Vagina (tissue), 2 donors: ENCODE measurements at regions not wholly inside any gene's neighbourhood (a gene's known extent, or its start where the extent isn't known, plus 50 kb on each side); places are given as distances from the start of the nearest gene placed in this dataset.

Source experiments
- DNase-seq, 2 donors: peaks; one replicate each; pipeline ENCODE4 v3.0.0-alpha.2; 2017; ENCODE audit errors: extremely low spot score in 2 of 2
- H3K27ac ChIP-seq: fragments of 200-600 bp; sonication (generic); one replicate; pipeline ENCODE4 v1.5.1; 2019
- H3K27me3 ChIP-seq: fragments of 200-600 bp; sonication (generic); one replicate; pipeline ENCODE4 v1.5.1; 2019
- H3K36me3 ChIP-seq, 2 donors: fragments of 200-600 bp; sonication (generic); one replicate each; pipeline ENCODE4 v1.5.1; 2017 to 2019
- H3K4me1 ChIP-seq: fragments of 200-600 bp; sonication (generic); one replicate; pipeline ENCODE4 v1.5.1; 2019
- H3K4me3 ChIP-seq, 2 donors: fragments of 200-600 bp; sonication (generic); 1 replicate in 1 of 2; 2 replicates in 1 of 2; pipeline ENCODE4 v1.5.1; 2016 to 2019
- H3K9me3 ChIP-seq: fragments of 200-600 bp; sonication (generic); one replicate; pipeline ENCODE4 v1.5.1; 2019
- CTCF ChIP-seq, 3 experiments: fragments of 450-650 bp in 2 of 3; fragments of 200-600 bp in 1 of 3; sonication (generic) in 1 of 3; IDR thresholded peaks; one replicate each; pipeline ENCODE4 v1.5.1; 2017 to 2019; ENCODE audit warnings: antibody characterized with exemption in 3 of 3, mild to moderate bottlenecking in 2 of 3, moderate library complexity in 2 of 3
- POLR2A ChIP-seq, 2 donors: fragments of 450-650 bp; IDR thresholded peaks; one replicate each; pipeline ENCODE4 v1.6.1; 2017; ENCODE audit warnings: antibody characterized with exemption in 2 of 2, mild to moderate bottlenecking in 2 of 2, moderate library complexity in 2 of 2
- POLR2AphosphoS5 ChIP-seq, 2 donors: sonication (generic); formaldehyde crosslinking; IDR thresholded peaks; one replicate each; pipeline ENCODE4 v1.9.0; 2017; ENCODE audit warnings: antibody characterized with exemption in 2 of 2, mild to moderate bottlenecking in 2 of 2, low read depth in 1 of 2; ENCODE audit not compliant: insufficient read depth in 1 of 2
- intact Hi-C: fragments of 100-400 bp; cut with DNase I; formaldehyde crosslinking; loops from one replicate; pipeline ENCODE4 v1.15.1; 2023

- Histone ChIP-seq H3K27me3 (no peaks in the 10 kb centered on the region), H3K4me1 (no peaks in the 10 kb centered on the region), H3K27ac (no peak overlapping the region), H3K9me3 (no peaks in the 10 kb centered on the region), H3K36me3 (no peaks in the 10 kb centered on the region), H3K4me3 (no peak overlapping the region)
- intact Hi-C loops, result no loop called here
- no peak for DNase-seq
- TF ChIP-seq CTCF (IDR thresholded peaks at IDR 0.05) (no peak), POLR2A (IDR thresholded peaks at IDR 0.05) (no peak), POLR2AphosphoS5 (IDR thresholded peaks at IDR 0.05; ENCODE audit: insufficient read depth in 1 of 2, low read depth in 1 of 2) (no peak)
Measured at GRCh38 chr2:216959433-216959832, 99.6 kb upstream of the TNP1 start.

- Histone ChIP-seq H3K27ac (no peak overlapping the region), H3K27me3 (no peaks in the 10 kb centered on the region), H3K4me3 (no peak overlapping the region), H3K9me3 (no peaks in the 10 kb centered on the region), H3K4me1 (no peaks in the 10 kb centered on the region), H3K36me3 (no peaks in the 10 kb centered on the region)
- no peak for DNase-seq
- intact Hi-C loops, result no loop called here
- TF ChIP-seq POLR2AphosphoS5 (IDR thresholded peaks at IDR 0.05; ENCODE audit: insufficient read depth in 1 of 2, low read depth in 1 of 2) (no peak), POLR2A (IDR thresholded peaks at IDR 0.05) (no peak), CTCF (IDR thresholded peaks at IDR 0.05) (no peak)
Measured at GRCh38 chr2:216956820-216957493, 97.1 kb upstream of the TNP1 start.

GRCh38 chr2:216951171-216951570 lies 91.3 kb upstream of the TNP1 start:
- no peaks in the 10 kb centered on the region for H3K9me3 ChIP-seq
- H3K4me3 ChIP-seq, result no peak overlapping the region
- no peaks in the 10 kb centered on the region for H3K27me3 ChIP-seq
- no peaks in the 10 kb centered on the region for H3K36me3 ChIP-seq
- intact Hi-C loops, result no loop called here
- DNase-seq, result no peak
- H3K27ac ChIP-seq, result no peak overlapping the region
- no peaks in the 10 kb centered on the region for H3K4me1 ChIP-seq
- TF ChIP-seq CTCF (IDR thresholded peaks at IDR 0.05) (no peak), POLR2AphosphoS5 (IDR thresholded peaks at IDR 0.05; ENCODE audit: insufficient read depth in 1 of 2, low read depth in 1 of 2) (no peak), POLR2A (IDR thresholded peaks at IDR 0.05) (no peak)

- no peaks in the 10 kb centered on the region for H3K36me3 ChIP-seq
- TF ChIP-seq POLR2AphosphoS5 (IDR thresholded peaks at IDR 0.05; ENCODE audit: insufficient read depth in 1 of 2, low read depth in 1 of 2), result no peak
- no peak for TF ChIP-seq POLR2A (IDR thresholded peaks at IDR 0.05)
- TF ChIP-seq CTCF (IDR thresholded peaks at IDR 0.05), result no peak
- no peaks in the 10 kb centered on the region for H3K27me3 ChIP-seq
- no peak for DNase-seq
- no peaks in the 10 kb centered on the region for H3K9me3 ChIP-seq
- no peak overlapping the region for H3K27ac ChIP-seq
- intact Hi-C loops, result no loop called here
- H3K4me3 ChIP-seq, result no peak overlapping the region
- no peaks in the 10 kb centered on the region for H3K4me1 ChIP-seq
Measured at GRCh38 chr2:216950547-216950946, 90.7 kb upstream of the TNP1 start.

GRCh38 chr2:216949700-216950413 lies 90.0 kb upstream of the TNP1 start:
- intact Hi-C loops, result no loop called here
- no peak overlapping the region for H3K4me3 ChIP-seq
- no peak for DNase-seq
- no peaks in the 10 kb centered on the region for H3K27me3 ChIP-seq
- H3K27ac ChIP-seq, result no peak overlapping the region
- TF ChIP-seq POLR2AphosphoS5 (IDR thresholded peaks at IDR 0.05; ENCODE audit: insufficient read depth in 1 of 2, low read depth in 1 of 2), result no peak
- no peak for TF ChIP-seq CTCF (IDR thresholded peaks at IDR 0.05)
- no peak for TF ChIP-seq POLR2A (IDR thresholded peaks at IDR 0.05)
- H3K4me1 ChIP-seq, result no peaks in the 10 kb centered on the region
- H3K36me3 ChIP-seq, result no peaks in the 10 kb centered on the region
- no peaks in the 10 kb centered on the region for H3K9me3 ChIP-seq
